OCI-LY1 (cell line): ENCODE measurements at regions not wholly inside any gene's neighbourhood (a gene's known extent, or its start where the extent isn't known, plus 50 kb on each side); places are given as distances from the start of the nearest gene placed in this dataset.

ENCODE experiments used
- CTCF ChIP-seq: fragments of 200-600 bp; sonication (generic), shearing (Covaris generic); IDR thresholded peaks from 2 replicates; pipeline ENCODE4 v1.5.1; 2017; ENCODE audit warnings: mild to moderate bottlenecking, antibody characterized with exemption, low read length, moderate library complexity, mixed read lengths
- EZH2 ChIP-seq: fragments of 200-600 bp; sonication (generic), shearing (Covaris generic); IDR thresholded peaks from 2 replicates; pipeline ENCODE4 v1.8.0; 2017; ENCODE audit warnings: borderline replicate concordance, mixed run types, mild to moderate bottlenecking, antibody characterized with exemption, low read length, moderate library complexity, mixed read lengths

DNA sequence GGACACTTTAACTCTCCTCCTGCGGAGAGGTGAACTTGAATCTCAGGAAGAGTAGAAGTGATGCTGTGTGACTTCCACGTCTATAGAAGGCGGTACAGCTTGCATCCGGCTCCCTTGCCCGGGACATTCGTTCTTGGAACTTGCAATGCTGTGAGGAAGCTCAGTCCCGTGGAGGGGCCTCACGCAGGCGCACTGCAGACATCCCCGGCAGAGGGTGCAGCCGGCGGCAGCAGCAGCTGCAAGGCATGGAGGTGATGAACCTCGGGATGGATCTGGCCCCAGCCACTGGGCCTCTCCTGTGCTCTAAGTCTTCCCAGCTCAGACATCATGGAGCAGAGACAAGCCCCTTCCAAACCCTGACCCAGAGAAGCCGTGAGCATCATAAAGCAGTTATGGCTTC lies 61.8 kb upstream of the SOD1 start:
- TF ChIP-seq CTCF, result no peak
- TF ChIP-seq EZH2, result no peak
